ENCODE measurements at regions not wholly inside any gene's neighbourhood (a gene's known extent, or its start where the extent isn't known, plus 50 kb on each side); places are given as distances from the start of the nearest gene placed in this dataset.

DNA sequence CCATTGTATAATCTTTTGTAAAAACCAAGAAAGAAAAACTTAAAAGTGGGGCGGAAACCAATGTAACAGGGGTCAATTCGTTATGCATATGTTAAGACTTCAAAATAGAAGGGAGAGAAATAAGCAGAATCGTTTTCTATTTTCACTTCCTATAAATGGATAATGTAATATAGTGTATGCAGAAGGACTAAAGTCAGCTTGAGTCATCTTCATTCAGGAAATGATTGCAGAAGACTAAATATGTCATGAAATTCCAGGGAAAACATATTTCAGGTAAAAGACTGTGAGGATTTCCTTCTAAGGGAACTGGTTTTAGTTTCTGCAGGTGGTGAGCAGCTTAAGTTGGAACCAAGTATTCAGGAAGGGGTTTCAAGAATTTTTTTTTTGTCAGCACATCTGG, 753.3 kb downstream of the IRX1 start:
- no peak for TF ChIP-seq CTCF (conservative IDR thresholded peaks at IDR 0.05; ENCODE audit: control insufficient read depth, insufficient read depth, low read depth, low read length)
- H3K4me3 ChIP-seq (ENCODE audit: control insufficient read depth, low read depth, low read length): no peak overlapping the region
- no peak for DNase-seq (ENCODE audit: low read depth)

- TF ChIP-seq CTCF (conservative IDR thresholded peaks at IDR 0.05; ENCODE audit: control insufficient read depth, insufficient read depth, low read depth, low read length): no peak
- H3K4me3 ChIP-seq (ENCODE audit: control insufficient read depth, low read depth, low read length): no peak overlapping the region
- DNase-seq (ENCODE audit: low read depth): no peak
These were observed 760.6 kb downstream of the IRX1 start for GRCh38 chr5:4356201-4356600.

GRCh38 chr5:4359847-4360246, 764.2 kb downstream of the IRX1 start:
- H3K4me3 ChIP-seq (ENCODE audit: control insufficient read depth, low read depth, low read length): no peak overlapping the region
- TF ChIP-seq CTCF (conservative IDR thresholded peaks at IDR 0.05; ENCODE audit: control insufficient read depth, insufficient read depth, low read depth, low read length): no peak
- DNase-seq (ENCODE audit: low read depth): no peak

- no peak for TF ChIP-seq CTCF (conservative IDR thresholded peaks at IDR 0.05; ENCODE audit: control insufficient read depth, insufficient read depth, low read depth, low read length)
- H3K4me3 ChIP-seq (ENCODE audit: control insufficient read depth, low read depth, low read length): no peak overlapping the region
- no peak for DNase-seq (ENCODE audit: low read depth)
These were observed 766.1 kb downstream of the IRX1 start for GRCh38 chr5:4361753-4362152.

- TF ChIP-seq CTCF (conservative IDR thresholded peaks at IDR 0.05; ENCODE audit: control insufficient read depth, insufficient read depth, low read depth, low read length): no peak
- no peak for DNase-seq (ENCODE audit: low read depth)
- no peak overlapping the region for H3K4me3 ChIP-seq (ENCODE audit: control insufficient read depth, low read depth, low read length)
These were observed 766.8 kb downstream of the IRX1 start for GRCh38 chr5:4362411-4362810.

GRCh38 chr5:4363045-4363444, 767.4 kb downstream of the IRX1 start:
- no peak for TF ChIP-seq CTCF (conservative IDR thresholded peaks at IDR 0.05; ENCODE audit: control insufficient read depth, insufficient read depth, low read depth, low read length)
- H3K4me3 ChIP-seq (ENCODE audit: control insufficient read depth, low read depth, low read length): no peak overlapping the region
- DNase-seq (ENCODE audit: low read depth): no peak

- no peak overlapping the region for H3K4me3 ChIP-seq (ENCODE audit: control insufficient read depth, low read depth, low read length)
- TF ChIP-seq CTCF (conservative IDR thresholded peaks at IDR 0.05; ENCODE audit: control insufficient read depth, insufficient read depth, low read depth, low read length): no peak
- no peak for DNase-seq (ENCODE audit: low read depth)
These were observed 771.0 kb downstream of the IRX1 start for GRCh38 chr5:4366628-4367027.
